ENCODE measurements at regions not wholly inside any gene's neighbourhood (a gene's known extent, or its start where the extent isn't known, plus 50 kb on each side); places are given as distances from the start of the nearest gene placed in this dataset.

DNA sequence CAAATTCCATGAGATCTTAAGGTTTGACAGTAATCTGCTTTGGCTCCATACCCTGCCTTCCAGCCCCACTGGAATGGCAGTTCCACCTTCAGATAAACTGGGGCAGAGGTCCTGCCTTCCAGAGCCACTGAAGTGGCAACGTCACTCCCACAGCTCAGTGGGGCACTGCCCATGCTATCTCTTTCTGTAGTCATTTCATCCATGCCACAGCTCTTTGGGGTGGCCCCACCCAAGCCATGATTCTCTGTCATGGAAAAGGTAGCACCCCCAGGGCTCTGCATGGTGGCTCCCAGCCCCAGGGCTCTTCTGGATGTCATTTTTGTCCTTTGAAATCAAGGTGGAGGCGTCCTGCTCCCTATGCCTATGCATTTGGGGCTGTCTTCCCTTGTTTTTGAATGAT is 596.5 kb downstream of the SPOCK3 start:
- H3K27ac ChIP-seq = no peak overlapping the region
- DNase-seq (ENCODE audit: low spot score) = no peak
- H3K9me3 ChIP-seq = no peaks in the 10 kb centered on the region
- no peak overlapping the region for H3K4me3 ChIP-seq
- TF ChIP-seq, protein P1, sequence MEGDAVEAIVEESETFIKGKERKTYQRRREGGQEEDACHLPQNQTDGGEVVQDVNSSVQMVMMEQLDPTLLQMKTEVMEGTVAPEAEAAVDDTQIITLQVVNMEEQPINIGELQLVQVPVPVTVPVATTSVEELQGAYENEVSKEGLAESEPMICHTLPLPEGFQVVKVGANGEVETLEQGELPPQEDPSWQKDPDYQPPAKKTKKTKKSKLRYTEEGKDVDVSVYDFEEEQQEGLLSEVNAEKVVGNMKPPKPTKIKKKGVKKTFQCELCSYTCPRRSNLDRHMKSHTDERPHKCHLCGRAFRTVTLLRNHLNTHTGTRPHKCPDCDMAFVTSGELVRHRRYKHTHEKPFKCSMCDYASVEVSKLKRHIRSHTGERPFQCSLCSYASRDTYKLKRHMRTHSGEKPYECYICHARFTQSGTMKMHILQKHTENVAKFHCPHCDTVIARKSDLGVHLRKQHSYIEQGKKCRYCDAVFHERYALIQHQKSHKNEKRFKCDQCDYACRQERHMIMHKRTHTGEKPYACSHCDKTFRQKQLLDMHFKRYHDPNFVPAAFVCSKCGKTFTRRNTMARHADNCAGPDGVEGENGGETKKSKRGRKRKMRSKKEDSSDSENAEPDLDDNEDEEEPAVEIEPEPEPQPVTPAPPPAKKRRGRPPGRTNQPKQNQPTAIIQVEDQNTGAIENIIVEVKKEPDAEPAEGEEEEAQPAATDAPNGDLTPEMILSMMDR (IDR thresholded peaks at IDR 0.05) = no peak
- H3K4me1 ChIP-seq (replicated peaks) = no peaks in the 10 kb centered on the region
- intact Hi-C loops (cut with DNase I) = no loop called here
- H3K27me3 ChIP-seq (replicated peaks; ENCODE audit: insufficient read depth) = no peaks in the 10 kb centered on the region
- WGBS = 90% methylated on average over 2 of the region's 2 CpGs
- no peaks in the 10 kb centered on the region for H3K36me3 ChIP-seq

DNA sequence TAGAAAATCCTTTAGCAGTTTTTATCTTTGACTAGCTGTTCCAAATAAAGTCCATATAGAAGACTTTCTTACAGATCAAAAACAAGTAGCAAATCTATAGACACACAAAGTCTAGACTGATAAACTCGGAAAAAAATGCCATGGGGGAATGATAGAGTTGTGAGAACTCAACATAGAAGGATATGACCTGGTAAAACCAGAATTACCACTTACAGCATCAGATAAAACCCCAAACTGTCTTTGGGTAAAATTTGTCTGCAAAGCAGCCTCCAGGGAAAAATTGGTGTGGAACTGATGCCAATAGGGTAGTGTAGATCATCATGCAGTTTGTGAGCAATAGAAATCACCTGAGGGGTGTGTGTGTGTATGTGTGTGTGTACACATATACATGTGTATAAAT is 579.1 kb downstream of the SPOCK3 start:
- 50% methylated on average over 1 of the region's 1 CpG for WGBS

DNA sequence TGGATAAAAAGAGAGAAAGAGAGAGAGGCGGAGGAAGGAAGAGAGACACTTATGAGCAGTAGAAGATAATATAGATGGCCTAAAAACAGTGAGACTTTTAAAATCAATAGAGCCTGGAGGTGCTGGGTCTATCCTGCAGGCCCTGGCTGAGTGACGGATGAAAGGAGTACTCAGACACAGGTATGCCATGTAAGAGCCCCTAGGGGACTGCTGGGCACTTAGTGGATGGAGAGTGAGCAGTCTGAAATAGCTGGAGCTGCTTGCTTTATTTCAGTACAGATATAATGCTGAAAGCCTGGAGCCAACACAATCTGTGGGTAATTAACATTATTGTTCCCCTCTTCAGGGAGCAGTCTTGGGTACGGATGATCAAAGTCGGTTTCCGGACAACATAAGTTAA is 578.6 kb downstream of the SPOCK3 start:
- Histone ChIP-seq H3K9me3 (no peaks in the 10 kb centered on the region), H3K36me3 (no peaks in the 10 kb centered on the region), H3K27ac (no peak overlapping the region), H3K4me3 (no peak overlapping the region), H3K4me1 (replicated peaks) (no peaks in the 10 kb centered on the region), H3K27me3 (replicated peaks; ENCODE audit: insufficient read depth) (no peaks in the 10 kb centered on the region)
- DNase-seq (ENCODE audit: low spot score) = no peak
- intact Hi-C loops (cut with DNase I) = no loop called here
- WGBS = 82% methylated on average over 5 of the region's 5 CpGs
- TF ChIP-seq, protein P1 (IDR thresholded peaks at IDR 0.05) = no peak
- TF ChIP-seq POLR2A (IDR thresholded peaks at IDR 0.05) (no peak), POLR2AphosphoS5 (IDR thresholded peaks at IDR 0.05) (no peak)

More for the DNA sequence above, 579.1 kb downstream of the SPOCK3 start:
- Histone ChIP-seq H3K36me3 (no peaks in the 10 kb centered on the region), H3K4me1 (replicated peaks) (no peaks in the 10 kb centered on the region), H3K27me3 (replicated peaks; ENCODE audit: insufficient read depth) (no peaks in the 10 kb centered on the region), H3K4me3 (no peak overlapping the region), H3K9me3 (no peaks in the 10 kb centered on the region), H3K27ac (no peak overlapping the region)
- DNase-seq (ENCODE audit: low spot score) = no peak
- intact Hi-C loops (cut with DNase I) = no loop called here
- no peak for TF ChIP-seq POLR2AphosphoS5 (IDR thresholded peaks at IDR 0.05)
- TF ChIP-seq, protein P1 (IDR thresholded peaks at IDR 0.05) = no peak

DNA sequence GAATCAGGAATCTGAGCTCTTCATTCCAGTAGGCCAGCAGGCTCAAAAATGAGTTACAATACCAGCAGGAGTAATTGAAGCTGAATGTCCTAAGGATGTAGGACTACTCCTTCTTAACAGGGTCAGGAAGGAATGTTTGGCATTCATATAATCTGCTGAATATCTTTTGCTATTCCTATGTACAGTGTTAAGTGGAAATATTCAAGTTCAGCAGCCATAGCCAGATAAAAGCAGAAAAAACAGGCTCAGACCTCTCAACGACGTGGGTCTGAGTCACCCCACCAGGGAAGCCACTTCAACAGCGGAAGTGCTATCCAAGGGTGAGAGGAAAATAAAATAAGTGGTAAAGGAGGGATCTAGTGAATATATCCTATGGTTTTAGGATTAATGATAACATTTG is 577.0 kb downstream of the SPOCK3 start:
- Histone ChIP-seq H3K36me3 (no peaks in the 10 kb centered on the region), H3K27me3 (replicated peaks; ENCODE audit: insufficient read depth) (no peaks in the 10 kb centered on the region), H3K27ac (no peak overlapping the region), H3K4me3 (no peak overlapping the region), H3K4me1 (replicated peaks) (no peaks in the 10 kb centered on the region), H3K9me3 (no peaks in the 10 kb centered on the region)
- DNase-seq (ENCODE audit: low spot score) = no peak
- 58% methylated on average over 3 of the region's 3 CpGs for WGBS
- intact Hi-C loops (cut with DNase I) = no loop called here
- TF ChIP-seq POLR2AphosphoS5 (IDR thresholded peaks at IDR 0.05) (no peak), POLR2A (IDR thresholded peaks at IDR 0.05) (no peak)
- TF ChIP-seq, protein P1 (IDR thresholded peaks at IDR 0.05) = no peak

DNA sequence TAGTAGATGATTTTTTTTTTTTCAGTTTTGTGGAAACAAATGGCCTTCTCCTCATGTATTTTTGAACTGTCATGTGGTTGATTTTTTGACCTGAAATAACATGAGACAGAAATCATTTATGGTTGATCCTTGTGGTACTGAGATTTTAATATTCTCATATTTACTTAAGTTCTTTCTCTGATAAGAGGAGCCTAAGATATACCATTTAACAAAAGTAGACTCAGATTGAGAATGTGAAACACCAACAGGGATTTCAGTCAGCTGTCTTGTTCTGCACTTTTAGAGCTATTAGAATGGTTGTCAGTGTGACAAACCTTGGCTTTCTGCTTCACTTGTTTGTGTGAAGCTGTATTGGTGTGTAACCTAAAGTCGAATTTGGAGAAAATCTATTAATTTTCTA is 575.7 kb downstream of the SPOCK3 start:
- H3K4me3 ChIP-seq = no peak overlapping the region
- H3K9me3 ChIP-seq = no peaks in the 10 kb centered on the region
- no peak for DNase-seq (ENCODE audit: low spot score)
- no peak for TF ChIP-seq POLR2AphosphoS5 (IDR thresholded peaks at IDR 0.05)
- TF ChIP-seq, protein P1 (IDR thresholded peaks at IDR 0.05) = no peak
- no peak for TF ChIP-seq POLR2A (IDR thresholded peaks at IDR 0.05)
- WGBS = 66% methylated on average over 1 of the region's 1 CpG
- no peaks in the 10 kb centered on the region for H3K27me3 ChIP-seq (replicated peaks; ENCODE audit: insufficient read depth)
- H3K27ac ChIP-seq = no peak overlapping the region
- H3K4me1 ChIP-seq (replicated peaks) = no peaks in the 10 kb centered on the region
- no peaks in the 10 kb centered on the region for H3K36me3 ChIP-seq
- intact Hi-C loops (cut with DNase I) = no loop called here

Data from prostate gland (tissue), 2 donors.